ENCODE measurements at regions not wholly inside any gene's neighbourhood (a gene's known extent, or its start where the extent isn't known, plus 50 kb on each side); places are given as distances from the start of the nearest gene placed in this dataset.
A peak's percentile ranks its signal among the peaks of the same experiment; 100 is the strongest.

DNA sequence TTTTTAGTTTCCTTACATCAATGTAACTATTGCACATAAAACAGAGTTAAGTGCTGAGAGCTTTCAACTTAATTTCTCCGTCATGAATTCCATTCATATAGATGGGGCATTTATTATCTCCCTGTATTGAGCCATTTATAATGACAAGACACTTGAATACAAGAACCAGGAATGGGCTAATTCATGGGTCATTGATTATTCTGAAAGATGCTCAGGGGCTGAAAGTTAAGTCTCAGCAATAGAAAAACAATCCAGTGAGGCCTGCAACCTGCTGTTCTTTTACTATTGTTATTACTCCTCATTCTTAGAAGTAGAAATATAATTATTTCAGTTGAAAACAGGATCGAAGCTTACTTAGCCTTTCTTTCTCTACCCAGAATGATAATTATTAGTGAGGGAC, 307.7 kb downstream of the MMUT start (continued):
- TF ChIP-seq, protein P1, sequence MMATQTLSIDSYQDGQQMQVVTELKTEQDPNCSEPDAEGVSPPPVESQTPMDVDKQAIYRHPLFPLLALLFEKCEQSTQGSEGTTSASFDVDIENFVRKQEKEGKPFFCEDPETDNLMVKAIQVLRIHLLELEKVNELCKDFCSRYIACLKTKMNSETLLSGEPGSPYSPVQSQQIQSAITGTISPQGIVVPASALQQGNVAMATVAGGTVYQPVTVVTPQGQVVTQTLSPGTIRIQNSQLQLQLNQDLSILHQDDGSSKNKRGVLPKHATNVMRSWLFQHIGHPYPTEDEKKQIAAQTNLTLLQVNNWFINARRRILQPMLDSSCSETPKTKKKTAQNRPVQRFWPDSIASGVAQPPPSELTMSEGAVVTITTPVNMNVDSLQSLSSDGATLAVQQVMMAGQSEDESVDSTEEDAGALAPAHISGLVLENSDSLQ (IDR thresholded peaks at IDR 0.05): no peak
- TF ChIP-seq ZNF217 (IDR thresholded peaks at IDR 0.05): no peak
- TF ChIP-seq SMC3 (IDR thresholded peaks at IDR 0.05; ENCODE audit: borderline replicate concordance, low read length): no peak

DNA sequence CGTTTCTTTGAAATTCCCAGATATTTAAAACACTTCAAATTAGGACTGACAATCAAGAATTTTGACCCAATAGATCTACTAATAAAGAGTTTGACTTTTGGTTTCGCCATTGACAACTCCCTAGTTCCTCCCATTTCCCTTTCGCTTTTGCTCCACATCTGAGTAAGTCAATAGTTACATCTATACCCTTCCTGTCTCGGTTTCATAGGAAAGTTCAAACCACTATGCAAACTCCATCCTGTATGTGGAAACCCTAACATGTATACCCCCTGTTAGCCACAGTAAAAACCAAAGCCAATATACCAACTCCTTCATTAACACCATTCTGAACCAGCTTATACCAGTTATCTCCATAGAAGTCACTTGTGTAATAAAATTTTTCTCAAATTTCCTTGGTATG, 311.1 kb downstream of the MMUT start:
- TF ChIP-seq EZH2 (IDR thresholded peaks at IDR 0.05; ENCODE audit: borderline replicate concordance, control insufficient read depth, low read depth, low read length) (no peak), SPI1 (IDR thresholded peaks at IDR 0.05; ENCODE audit: borderline replicate concordance, insufficient read depth, low read depth, low read length) (no peak), POLR2AphosphoS5 (IDR thresholded peaks at IDR 0.05; ENCODE audit: low read length) (no peak), NRF1 (conservative IDR thresholded peaks at IDR 0.05; ENCODE audit: low read depth, low read length) (no peak)
- TF ChIP-seq, protein P2, sequence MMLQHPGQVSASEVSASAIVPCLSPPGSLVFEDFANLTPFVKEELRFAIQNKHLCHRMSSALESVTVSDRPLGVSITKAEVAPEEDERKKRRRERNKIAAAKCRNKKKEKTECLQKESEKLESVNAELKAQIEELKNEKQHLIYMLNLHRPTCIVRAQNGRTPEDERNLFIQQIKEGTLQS (IDR thresholded peaks at IDR 0.05; ENCODE audit: borderline replicate concordance, extremely low read depth, low read depth, low read length): no peak
- Histone ChIP-seq H2AFZ (ENCODE audit: control insufficient read depth, low read depth, low read length) (no peak overlapping the region), H3K4me2 (ENCODE audit: control insufficient read depth, insufficient read depth) (no peak overlapping the region), H3K27me3 (replicated peaks in 1 of 2; ENCODE audit: control insufficient read depth in 2 of 2, insufficient read depth in 2 of 2, low read length in 1 of 2) (no peaks in the 10 kb centered on the region), H3K36me3 (ENCODE audit: control insufficient read depth in 2 of 2, insufficient read depth in 2 of 2, low read length in 1 of 2) (no peaks in the 10 kb centered on the region), H3K9me3 (replicated peaks; ENCODE audit: control insufficient read depth, insufficient read depth, low read length) (no peaks in the 10 kb centered on the region), H3K27ac (ENCODE audit: control insufficient read depth, insufficient read depth) (no peak overlapping the region), H3K4me1 (ENCODE audit: control insufficient read depth, insufficient read depth, low read length) (no peaks in the 10 kb centered on the region), H4K20me1 (ENCODE audit: control insufficient read depth, insufficient read depth) (no peaks in the 10 kb centered on the region), H3K79me2 (ENCODE audit: control insufficient read depth, insufficient read depth, low read length) (no peaks in the 10 kb centered on the region), H3K9ac (ENCODE audit: control insufficient read depth, insufficient read depth, low read length) (no peak overlapping the region), H3K4me3 (no peak overlapping the region)
- intact Hi-C loops (cut with micrococcal nuclease; ENCODE audit: unreplicated experiment) (no loop called here), in situ Hi-C loops (cut with MboI) (no loop called here)
- no peak for FAIRE-seq
- ChIA-PET POLR2A (no interaction called here), CTCF (no interaction called here), RAD21 (ENCODE audit: unreplicated experiment) (no interaction called here), SMC1A (ENCODE audit: uncharacterized antibody, unreplicated experiment) (interaction anchor here (1.0 kb wide), 1 partner anchor 10 kb away, joined by 4 read pairs; no protein-coding TSS in a partner anchor)
- no peak for DNase-seq (ENCODE audit: low read depth, low spot score)
- no TSS peak for BruUV-seq (replicated peaks)
- WGBS (ENCODE audit: insufficient coverage, insufficient replicate concordance, low lambda C conversion rate, missing lambda C conversion rate): 14% methylated on average over 4 of the region's 4 CpGs
- peak; percentile 28; the same call in 2 of the 3 replicates for ATAC-seq

Measured in GM12878 (cell line).